Fibroblast of lung (primary cell): ENCODE measurements at regions not wholly inside any gene's neighbourhood (a gene's known extent, or its start where the extent isn't known, plus 50 kb on each side); places are given as distances from the start of the nearest gene placed in this dataset.

Source experiments
- CTCF ChIP-seq, 2 donors: IDR thresholded peaks in 1 of 2; conservative IDR thresholded peaks in 1 of 2; 1 replicate in 1 of 2; 2 replicates in 1 of 2; pipeline ENCODE4 v1.5.1; 2011 to 2012; ENCODE audit warnings: low read length in 2 of 2, control low read depth in 1 of 2, inconsistent platforms in 1 of 2, low read depth in 1 of 2, mild to moderate bottlenecking in 1 of 2
- EZH2 ChIP-seq: IDR thresholded peaks from 2 replicates; pipeline ENCODE4 v1.5.1; 2012; ENCODE audit warnings: low read length, control low read depth, mild to moderate bottlenecking; ENCODE audit errors: missing control alignments

GRCh38 chr2:45285771-45286390 lies 276.6 kb upstream of the SIX2 start:
- TF ChIP-seq CTCF (conservative IDR thresholded peaks at IDR 0.05 in 1 of 2, IDR thresholded peaks at IDR 0.05 in 1 of 2; ENCODE audit: low read depth in 1 of 2, low read length in 2 of 2) = no peak
- TF ChIP-seq EZH2 = no peak
